OCI-LY7 (cell line): ENCODE measurements at regions not wholly inside any gene's neighbourhood (a gene's known extent, or its start where the extent isn't known, plus 50 kb on each side); places are given as distances from the start of the nearest gene placed in this dataset.

Experiments
- BruUV-seq: library from RNA; stranded (reverse); fragments of 400-500 nt; replicated peaks from 2 replicates; lab custom pipeline; 2021; lab: Mats Ljungman, UMichigan
- CTCF ChIA-PET: fragments of 300-600 bp; sonication (Branson Sonifier 250); formaldehyde crosslinking; loops from one replicate; lab custom pipeline; 2022; ENCODE audit warnings: antibody characterized with exemption; ENCODE audit not compliant: unreplicated experiment; lab: Charles Lee
- POLR2A ChIA-PET: fragments of 300-600 bp; sonication (Branson Sonifier 250); formaldehyde crosslinking; loops from one replicate; lab custom pipeline; 2022; ENCODE audit warnings: antibody characterized with exemption; lab: Charles Lee
- DNase-seq: peaks from one replicate; pipeline ENCODE4 v3.0.0-alpha.2; 2015; ENCODE audit warnings: low spot score
- H2AFZ ChIP-seq: fragments of 200-600 bp; sonication (generic), shearing (Covaris generic); 2 replicates; pipeline ENCODE4 v1.6.1; 2014; ENCODE audit warnings: mild to moderate bottlenecking, antibody characterized with exemption, low read length, moderate library complexity
- H3K27ac ChIP-seq: fragments of 200-600 bp; sonication (generic); 2 replicates; pipeline ENCODE4 v1.5.1; 2014; ENCODE audit warnings: mixed run types, low read depth, mild to moderate bottlenecking, moderate library complexity, low read length, inconsistent platforms; ENCODE audit not compliant: poor library complexity, severe bottlenecking
- H3K36me3 ChIP-seq: fragments of 200-600 bp; sonication (generic); 2 replicates; pipeline ENCODE4 v1.6.1; 2014; ENCODE audit warnings: mild to moderate bottlenecking, antibody characterized with exemption, low read length, moderate library complexity, mixed read lengths; ENCODE audit not compliant: insufficient read depth
- H3K4me1 ChIP-seq: fragments of 200-600 bp; sonication (generic); 2 replicates; pipeline ENCODE4 v1.5.1; 2014; ENCODE audit warnings: mild to moderate bottlenecking, low read length; ENCODE audit not compliant: insufficient read depth, poor library complexity, severe bottlenecking
- H3K4me2 ChIP-seq: fragments of 200-600 bp; sonication (generic); 2 replicates; pipeline ENCODE4 v1.6.1; 2014; ENCODE audit warnings: mild to moderate bottlenecking, low read length
- H3K4me3 ChIP-seq: fragments of 200-600 bp; sonication (generic); 2 replicates; pipeline ENCODE4 v1.5.1; 2014; ENCODE audit warnings: mild to moderate bottlenecking, low read depth, low read length; ENCODE audit not compliant: poor library complexity, severe bottlenecking
- H3K79me2 ChIP-seq: fragments of 200-600 bp; sonication (generic); 2 replicates; pipeline ENCODE4 v1.6.1; 2016; ENCODE audit warnings: low read depth, mild to moderate bottlenecking, low read length, moderate library complexity, mixed read lengths; ENCODE audit not compliant: insufficient read depth
- H3K9me2 ChIP-seq: fragments of 200-600 bp; sonication (generic); 2 replicates; pipeline ENCODE4 v1.6.1; 2016; ENCODE audit warnings: mild to moderate bottlenecking, low read length, mixed read lengths; ENCODE audit not compliant: insufficient read depth
- H3K9me3 ChIP-seq: fragments of 200-600 bp; sonication (generic); 2 replicates; pipeline ENCODE4 v1.6.1; 2014; ENCODE audit warnings: mild to moderate bottlenecking, mixed run types, low read length, mixed read lengths
- H4K20me1 ChIP-seq: fragments of 200-600 bp; sonication (generic); 2 replicates; pipeline ENCODE4 v1.6.1; 2014; ENCODE audit warnings: mild to moderate bottlenecking, antibody characterized with exemption, low read length, moderate library complexity, mixed read lengths; ENCODE audit not compliant: insufficient read depth
- EZH2phosphoT487 ChIP-seq: fragments of 200-600 bp; sonication (generic); IDR thresholded peaks from 2 replicates; pipeline ENCODE4 v1.6.1; 2018; ENCODE audit warnings: low read depth, borderline replicate concordance, mild to moderate bottlenecking, mixed run types, antibody characterized with exemption, low read length, moderate library complexity, mixed read lengths
- intact Hi-C: fragments of 100-400 bp; cut with micrococcal nuclease; formaldehyde crosslinking; loops from one replicate; pipeline ENCODE4 v1.10.0; 2022; ENCODE audit not compliant: unreplicated experiment
- TF ChIP-seq, protein P1 (sequence below): fragments of 200-600 bp; sonication (generic); conservative IDR thresholded peaks from 2 replicates; pipeline ENCODE4 v1.5.1; 2014; ENCODE audit warnings: mild to moderate bottlenecking, antibody characterized with exemption, low read length, moderate library complexity, mixed read lengths

DNA sequence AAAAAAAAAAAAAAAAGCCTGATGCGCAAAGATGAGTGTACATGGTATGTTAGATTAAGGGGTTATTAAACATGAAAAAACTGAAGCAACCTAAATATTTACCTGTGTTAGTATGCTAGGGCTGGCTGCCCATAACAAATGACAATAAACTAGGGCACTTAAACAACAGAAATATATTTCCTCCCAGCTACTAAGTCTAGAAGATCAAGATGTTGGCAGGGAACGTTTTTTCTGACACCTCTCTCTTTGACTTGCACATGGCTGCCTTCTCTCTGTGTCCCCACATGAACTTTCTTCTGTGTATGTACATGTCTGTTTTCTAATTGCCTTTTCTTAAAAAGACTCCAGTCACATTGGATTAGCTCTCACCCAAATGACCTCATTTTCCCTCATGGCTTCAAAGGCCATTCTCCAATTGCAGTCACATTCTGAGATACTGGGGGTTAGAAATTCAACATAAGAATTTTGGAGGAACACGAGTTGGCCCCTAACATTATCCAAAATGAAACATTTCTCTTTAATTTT is 694.5 kb downstream of the CDH9 start:
- H3K36me3 ChIP-seq, result no peaks in the 10 kb centered on the region
- intact Hi-C loops, result no loop called here
- no TSS peak for BruUV-seq
- ChIA-PET CTCF (no interaction called here), POLR2A (no interaction called here)
- TF ChIP-seq, protein P1, sequence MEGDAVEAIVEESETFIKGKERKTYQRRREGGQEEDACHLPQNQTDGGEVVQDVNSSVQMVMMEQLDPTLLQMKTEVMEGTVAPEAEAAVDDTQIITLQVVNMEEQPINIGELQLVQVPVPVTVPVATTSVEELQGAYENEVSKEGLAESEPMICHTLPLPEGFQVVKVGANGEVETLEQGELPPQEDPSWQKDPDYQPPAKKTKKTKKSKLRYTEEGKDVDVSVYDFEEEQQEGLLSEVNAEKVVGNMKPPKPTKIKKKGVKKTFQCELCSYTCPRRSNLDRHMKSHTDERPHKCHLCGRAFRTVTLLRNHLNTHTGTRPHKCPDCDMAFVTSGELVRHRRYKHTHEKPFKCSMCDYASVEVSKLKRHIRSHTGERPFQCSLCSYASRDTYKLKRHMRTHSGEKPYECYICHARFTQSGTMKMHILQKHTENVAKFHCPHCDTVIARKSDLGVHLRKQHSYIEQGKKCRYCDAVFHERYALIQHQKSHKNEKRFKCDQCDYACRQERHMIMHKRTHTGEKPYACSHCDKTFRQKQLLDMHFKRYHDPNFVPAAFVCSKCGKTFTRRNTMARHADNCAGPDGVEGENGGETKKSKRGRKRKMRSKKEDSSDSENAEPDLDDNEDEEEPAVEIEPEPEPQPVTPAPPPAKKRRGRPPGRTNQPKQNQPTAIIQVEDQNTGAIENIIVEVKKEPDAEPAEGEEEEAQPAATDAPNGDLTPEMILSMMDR, result no peak
- TF ChIP-seq EZH2phosphoT487, result no peak
- no peak overlapping the region for H3K4me2 ChIP-seq
- no peak overlapping the region for H2AFZ ChIP-seq
- no peaks in the 10 kb centered on the region for H3K9me3 ChIP-seq
- no peak overlapping the region for H3K4me3 ChIP-seq
- H3K79me2 ChIP-seq, result no peaks in the 10 kb centered on the region
- no peak overlapping the region for H3K27ac ChIP-seq
- no peak for DNase-seq
- H3K9me2 ChIP-seq, result no peaks in the 10 kb centered on the region
- H4K20me1 ChIP-seq, result no peaks in the 10 kb centered on the region
- no peaks in the 10 kb centered on the region for H3K4me1 ChIP-seq

DNA sequence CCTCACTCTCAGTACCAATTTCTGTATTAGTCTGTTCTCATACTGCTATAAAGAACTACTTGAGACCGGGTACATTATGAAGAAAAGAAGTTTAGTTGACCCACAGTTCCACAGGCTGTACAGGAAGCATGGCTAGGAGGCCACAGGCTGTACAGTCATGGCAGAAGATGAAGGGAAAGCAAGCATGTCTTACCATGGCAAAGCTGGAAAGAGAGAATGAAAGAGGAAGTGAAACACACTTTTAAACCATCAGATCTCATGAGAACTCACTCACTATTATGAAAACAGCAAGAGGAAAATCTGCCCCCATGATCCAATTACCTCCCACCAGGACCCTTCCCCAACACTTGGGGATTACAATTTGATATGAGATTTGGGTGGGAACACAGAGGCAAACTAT is 698.8 kb downstream of the CDH9 start:
- CTCF ChIA-PET, result no interaction called here
- Histone ChIP-seq H3K79me2 (no peaks in the 10 kb centered on the region), H2AFZ (no peak overlapping the region), H3K9me2 (no peaks in the 10 kb centered on the region), H3K4me2 (no peak overlapping the region), H3K36me3 (no peaks in the 10 kb centered on the region), H4K20me1 (no peaks in the 10 kb centered on the region), H3K9me3 (no peaks in the 10 kb centered on the region), H3K27ac (no peak overlapping the region), H3K4me3 (no peak overlapping the region), H3K4me1 (no peaks in the 10 kb centered on the region)
- DNase-seq, result peak; percentile 0
- TF ChIP-seq, protein P1, result no peak
- TF ChIP-seq EZH2phosphoT487, result no peak
- POLR2A ChIA-PET, result no interaction called here
- intact Hi-C loops, result no loop called here
- no TSS peak for BruUV-seq

DNA sequence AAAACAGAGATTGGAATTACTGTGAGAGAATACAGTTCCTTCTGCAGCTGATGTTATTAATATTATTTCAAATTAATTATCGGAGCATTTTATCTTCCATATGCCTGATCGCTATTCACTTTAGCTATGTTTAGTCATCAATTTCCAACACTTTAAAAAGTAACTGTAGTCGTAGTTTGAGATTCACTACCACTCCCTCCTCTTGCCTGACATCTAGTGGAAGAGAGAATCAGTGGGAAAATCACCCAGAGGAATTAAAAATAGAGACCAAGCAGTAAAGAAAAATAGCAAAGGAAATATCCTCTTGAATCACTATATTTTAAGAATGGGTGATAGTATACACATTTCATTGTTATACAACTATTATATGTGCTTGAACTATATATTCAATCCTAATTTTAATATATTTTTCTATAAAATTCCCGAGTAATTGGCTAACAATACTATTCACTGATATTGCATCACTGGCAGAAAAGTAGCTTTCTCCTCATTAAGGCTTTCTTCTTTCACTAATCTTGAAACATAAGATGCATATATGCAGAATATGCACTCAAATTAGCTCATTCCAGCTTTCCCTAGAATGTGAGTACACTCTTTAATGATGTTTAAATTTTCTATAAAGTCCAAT is 708.7 kb downstream of the CDH9 start:
- H3K27ac ChIP-seq, result no peak overlapping the region
- no peaks in the 10 kb centered on the region for H3K9me3 ChIP-seq
- no peak overlapping the region for H3K4me3 ChIP-seq
- TF ChIP-seq, protein P1, result peak; percentile 22; the same call in 1 of the 2 replicates
- TF ChIP-seq EZH2phosphoT487, result no peak
- intact Hi-C loops, result no loop called here
- H4K20me1 ChIP-seq, result no peaks in the 10 kb centered on the region
- H3K9me2 ChIP-seq, result no peaks in the 10 kb centered on the region
- DNase-seq, result no peak
- POLR2A ChIA-PET, result interaction anchor here (0.6 kb wide), 1 partner anchor 253 kb away, joined by 3 read pairs; no protein-coding TSS in a partner anchor
- H3K4me1 ChIP-seq, result no peaks in the 10 kb centered on the region
- no peak overlapping the region for H3K4me2 ChIP-seq
- H3K36me3 ChIP-seq, result no peaks in the 10 kb centered on the region
- BruUV-seq, result no TSS peak
- H2AFZ ChIP-seq, result no peak overlapping the region
- CTCF ChIA-PET, result no interaction called here
- H3K79me2 ChIP-seq, result no peaks in the 10 kb centered on the region
